ENCODE measurements at regions not wholly inside any gene's neighbourhood (a gene's known extent, or its start where the extent isn't known, plus 50 kb on each side); places are given as distances from the start of the nearest gene placed in this dataset.

GRCh38 chr5:82911910-82912309, 165.3 kb downstream of the TMEM167A start:
- DNase-seq (ENCODE audit: low read depth, low spot score) (no peak), ATAC-seq (no peak)
- CTCF ChIA-PET, result no interaction called here
- POLR2A ChIA-PET, result no interaction called here
- Histone ChIP-seq H3K27me3 (ENCODE audit: control insufficient read depth, insufficient read depth, low read length) (no peaks in the 10 kb centered on the region), H3K27ac (ENCODE audit: low read length) (no peak overlapping the region), H3K4me3 (ENCODE audit: low read depth in 2 of 2, low read length in 2 of 2) (no peak overlapping the region), H3K36me3 (ENCODE audit: control insufficient read depth, insufficient read depth, low read length) (no peaks in the 10 kb centered on the region), H3K9me3 (ENCODE audit: control insufficient read depth, insufficient read depth, low read depth, low read length) (no peaks in the 10 kb centered on the region), H3K4me1 (ENCODE audit: control insufficient read depth, insufficient read depth, low read length) (no peaks in the 10 kb centered on the region)
- in situ Hi-C loops (cut with HindIII; ENCODE audit: low pct_unique_long_range_greater_than_20kb, low sequenced_read_pairs) (no loop called here), intact Hi-C loops (cut with micrococcal nuclease; ENCODE audit: unreplicated experiment) (no loop called here)
- BruUV-seq (replicated peaks), result no TSS peak
- TF ChIP-seq, protein P1, sequence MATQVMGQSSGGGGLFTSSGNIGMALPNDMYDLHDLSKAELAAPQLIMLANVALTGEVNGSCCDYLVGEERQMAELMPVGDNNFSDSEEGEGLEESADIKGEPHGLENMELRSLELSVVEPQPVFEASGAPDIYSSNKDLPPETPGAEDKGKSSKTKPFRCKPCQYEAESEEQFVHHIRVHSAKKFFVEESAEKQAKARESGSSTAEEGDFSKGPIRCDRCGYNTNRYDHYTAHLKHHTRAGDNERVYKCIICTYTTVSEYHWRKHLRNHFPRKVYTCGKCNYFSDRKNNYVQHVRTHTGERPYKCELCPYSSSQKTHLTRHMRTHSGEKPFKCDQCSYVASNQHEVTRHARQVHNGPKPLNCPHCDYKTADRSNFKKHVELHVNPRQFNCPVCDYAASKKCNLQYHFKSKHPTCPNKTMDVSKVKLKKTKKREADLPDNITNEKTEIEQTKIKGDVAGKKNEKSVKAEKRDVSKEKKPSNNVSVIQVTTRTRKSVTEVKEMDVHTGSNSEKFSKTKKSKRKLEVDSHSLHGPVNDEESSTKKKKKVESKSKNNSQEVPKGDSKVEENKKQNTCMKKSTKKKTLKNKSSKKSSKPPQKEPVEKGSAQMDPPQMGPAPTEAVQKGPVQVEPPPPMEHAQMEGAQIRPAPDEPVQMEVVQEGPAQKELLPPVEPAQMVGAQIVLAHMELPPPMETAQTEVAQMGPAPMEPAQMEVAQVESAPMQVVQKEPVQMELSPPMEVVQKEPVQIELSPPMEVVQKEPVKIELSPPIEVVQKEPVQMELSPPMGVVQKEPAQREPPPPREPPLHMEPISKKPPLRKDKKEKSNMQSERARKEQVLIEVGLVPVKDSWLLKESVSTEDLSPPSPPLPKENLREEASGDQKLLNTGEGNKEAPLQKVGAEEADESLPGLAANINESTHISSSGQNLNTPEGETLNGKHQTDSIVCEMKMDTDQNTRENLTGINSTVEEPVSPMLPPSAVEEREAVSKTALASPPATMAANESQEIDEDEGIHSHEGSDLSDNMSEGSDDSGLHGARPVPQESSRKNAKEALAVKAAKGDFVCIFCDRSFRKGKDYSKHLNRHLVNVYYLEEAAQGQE (IDR thresholded peaks at IDR 0.05; ENCODE audit: insufficient read depth in 1 of 2, low read depth in 2 of 2, low read length in 1 of 2), result no peak
- TF ChIP-seq CTCF (IDR thresholded peaks at IDR 0.05) (no peak), SIN3A (IDR thresholded peaks at IDR 0.05; ENCODE audit: borderline replicate concordance, insufficient read depth, low read depth, low read length) (no peak), POLR2AphosphoS5 (IDR thresholded peaks at IDR 0.05; ENCODE audit: low read depth, low read length) (no peak), TCF7L2 (IDR thresholded peaks at IDR 0.05; ENCODE audit: low read depth, low read length) (no peak)

GRCh38 chr5:82910905-82911304, 166.3 kb downstream of the TMEM167A start:
- no peaks in the 10 kb centered on the region for H3K9me3 ChIP-seq (ENCODE audit: control insufficient read depth, insufficient read depth, low read depth, low read length)
- no peak for TF ChIP-seq POLR2AphosphoS5 (IDR thresholded peaks at IDR 0.05; ENCODE audit: low read depth, low read length)
- TF ChIP-seq TCF7L2 (IDR thresholded peaks at IDR 0.05; ENCODE audit: low read depth, low read length), result no peak
- TF ChIP-seq, protein P1 (IDR thresholded peaks at IDR 0.05; ENCODE audit: insufficient read depth in 1 of 2, low read depth in 2 of 2, low read length in 1 of 2), result no peak
- no peak for TF ChIP-seq SIN3A (IDR thresholded peaks at IDR 0.05; ENCODE audit: borderline replicate concordance, insufficient read depth, low read depth, low read length)
- TF ChIP-seq CTCF (IDR thresholded peaks at IDR 0.05), result no peak
- intact Hi-C loops (cut with micrococcal nuclease; ENCODE audit: unreplicated experiment), result no loop called here
- POLR2A ChIA-PET, result no interaction called here
- H3K27me3 ChIP-seq (ENCODE audit: control insufficient read depth, insufficient read depth, low read length), result no peaks in the 10 kb centered on the region
- CTCF ChIA-PET, result no interaction called here
- H3K36me3 ChIP-seq (ENCODE audit: control insufficient read depth, insufficient read depth, low read length), result no peaks in the 10 kb centered on the region
- in situ Hi-C loops (cut with HindIII; ENCODE audit: low pct_unique_long_range_greater_than_20kb, low sequenced_read_pairs), result no loop called here
- no peak overlapping the region for H3K27ac ChIP-seq (ENCODE audit: low read length)
- H3K4me1 ChIP-seq (ENCODE audit: control insufficient read depth, insufficient read depth, low read length), result no peaks in the 10 kb centered on the region
- DNase-seq (ENCODE audit: low read depth, low spot score), result no peak
- no peak overlapping the region for H3K4me3 ChIP-seq (ENCODE audit: low read depth in 2 of 2, low read length in 2 of 2)
- ATAC-seq, result no peak
- BruUV-seq (replicated peaks), result no TSS peak
